Esophagus muscularis mucosa (tissue), 3 donors: ENCODE measurements at regions not wholly inside any gene's neighbourhood (a gene's known extent, or its start where the extent isn't known, plus 50 kb on each side); places are given as distances from the start of the nearest gene placed in this dataset.

Experiments
- CTCF ChIP-seq, 3 experiments: fragments of 200-600 bp in 2 of 3; fragments of 450-650 bp in 1 of 3; sonication (generic) in 2 of 3; IDR thresholded peaks; one replicate each; pipeline ENCODE4 v1.5.1; 2017 to 2019; ENCODE audit warnings: antibody characterized with exemption in 3 of 3, mild to moderate bottlenecking in 2 of 3, moderate library complexity in 1 of 3
- POLR2A ChIP-seq: fragments of 450-650 bp; IDR thresholded peaks from one replicate; pipeline ENCODE4 v1.6.1; 2017; ENCODE audit warnings: antibody characterized with exemption, moderate library complexity, mild to moderate bottlenecking, low read depth

DNA sequence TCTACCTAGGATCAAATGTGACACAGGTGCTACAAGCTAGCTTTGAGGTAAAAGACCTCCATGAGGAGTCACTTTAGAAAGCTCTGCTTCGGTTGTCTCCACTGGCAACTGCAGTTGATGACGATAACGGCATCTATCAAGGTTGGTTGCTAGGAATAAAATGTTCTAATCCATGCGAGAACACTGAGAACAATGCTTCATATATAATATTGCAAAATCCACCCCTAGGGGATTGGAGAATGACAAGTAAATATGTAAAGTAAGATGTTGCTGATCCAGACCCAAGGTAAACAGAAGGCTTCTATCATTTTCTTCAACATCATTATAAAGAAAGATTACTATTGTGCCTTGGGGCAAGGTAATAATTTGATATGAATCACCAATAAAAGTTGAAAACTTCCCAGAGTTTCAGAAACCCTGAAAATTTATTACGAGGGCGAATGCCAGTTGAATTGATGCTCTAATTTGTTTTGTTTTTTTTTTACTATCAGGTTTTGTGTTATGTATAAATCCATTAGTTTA is 1003.4 kb downstream of the CDH18 start:
- TF ChIP-seq CTCF (IDR thresholded peaks at IDR 0.05), result no peak
- TF ChIP-seq POLR2A, result no peak
